B cell (primary cell): ENCODE measurements at regions not wholly inside any gene's neighbourhood (a gene's known extent, or its start where the extent isn't known, plus 50 kb on each side); places are given as distances from the start of the nearest gene placed in this dataset.

ENCODE experiments used
- ATAC-seq: fragments of 200-7000 bp; cut with Tn5 transposase; one replicate; pipeline ENCODE4 v1.10.0; 2021; ENCODE audit warnings: low read depth, mild to moderate bottlenecking, moderate number of reproducible peaks, moderate library complexity
- CTCF ChIA-PET: fragments of 350-600 bp; sonication (Branson Sonifier 250); formaldehyde crosslinking; loops from one replicate; lab custom pipeline; 2021; ENCODE audit warnings: antibody characterized with exemption, inconsistent platforms; lab: Charles Lee
- POLR2A ChIA-PET: fragments of 350-600 bp; sonication (Branson Sonifier 250); formaldehyde crosslinking; loops from one replicate; lab custom pipeline; 2021; ENCODE audit warnings: antibody characterized with exemption; lab: Charles Lee
- DNase-seq: peaks from one replicate; pipeline ENCODE4 v3.0.0; 2013
- H2AFZ ChIP-seq: 2 replicates; pipeline ENCODE4 v1.6.1; 2012; ENCODE audit warnings: mild to moderate bottlenecking, low read depth, low read length; ENCODE audit not compliant: insufficient read depth, poor library complexity, severe bottlenecking
- H3K27ac ChIP-seq, 2 donors: 1 replicate in 1 of 2; 2 replicates in 1 of 2; pipeline ENCODE4 v1.5.1; 2012 to 2013; ENCODE audit warnings: low read length in 2 of 2, mild to moderate bottlenecking in 2 of 2, moderate library complexity in 1 of 2
- H3K27me3 ChIP-seq, 4 experiments: fragments of 200-600 bp in 1 of 4; sonication (generic) in 1 of 4; replicated peaks in 1 of 4; 1 replicate in 2 of 4; 2 replicates in 2 of 4; pipeline versions ENCODE4 v1.6.1 to v1.7.0; 2013 to 2016; ENCODE audit warnings: low read length in 3 of 4, mild to moderate bottlenecking in 2 of 4, mixed read lengths in 1 of 4, moderate library complexity in 1 of 4; ENCODE audit not compliant: insufficient read depth in 4 of 4, control insufficient read depth in 3 of 4; ENCODE audit errors: control extremely low read depth in 1 of 4
- H3K36me3 ChIP-seq, 2 experiments: replicated peaks in 1 of 2; 1 replicate in 1 of 2; 2 replicates in 1 of 2; pipeline versions ENCODE4 v1.6.1 to v1.7.1; 2013; ENCODE audit warnings: low read length in 1 of 2; ENCODE audit not compliant: insufficient read depth in 2 of 2, control insufficient read depth in 1 of 2; ENCODE audit errors: control extremely low read depth in 1 of 2, extremely low read depth in 1 of 2
- H3K4me1 ChIP-seq, 2 donors: fragments of 200-600 bp in 1 of 2; sonication (generic) in 1 of 2; 1 replicate in 1 of 2; 2 replicates in 1 of 2; pipeline versions ENCODE4 v1.5.1 to v1.6.1; 2013 to 2017; ENCODE audit warnings: low read length in 2 of 2; ENCODE audit not compliant: control insufficient read depth in 2 of 2, insufficient read depth in 2 of 2
- H3K4me2 ChIP-seq: replicated peaks from 2 replicates; pipeline ENCODE3; 2012; ENCODE audit warnings: mild to moderate bottlenecking, low read depth, low read length; ENCODE audit not compliant: poor library complexity, severe bottlenecking
- H3K4me3 ChIP-seq, 5 experiments: fragments of 200-600 bp in 1 of 5; sonication (generic) in 1 of 5; 1 replicate in 3 of 5; 2 replicates in 2 of 5; pipeline versions ENCODE4 v1.5.1 to v1.7.0; 2011 to 2016; ENCODE audit warnings: low read length in 4 of 5, mild to moderate bottlenecking in 4 of 5, low read depth in 2 of 5, control low read depth in 1 of 5, moderate library complexity in 1 of 5; ENCODE audit not compliant: insufficient read depth in 1 of 5; ENCODE audit errors: control extremely low read depth in 1 of 5, extremely low read depth in 1 of 5
- H3K79me2 ChIP-seq: fragments of 200-600 bp; sonication (generic); one replicate; pipeline ENCODE4 v1.6.0; 2016; ENCODE audit warnings: low read length; ENCODE audit not compliant: control insufficient read depth, insufficient read depth
- H3K9ac ChIP-seq: fragments of 200-600 bp; sonication (generic); 2 replicates; pipeline ENCODE4 v1.6.1; 2017; ENCODE audit warnings: mild to moderate bottlenecking, low read length, moderate library complexity
- H3K9me3 ChIP-seq, 3 donors: one replicate each; pipeline versions ENCODE4 v1.6.1 to v1.7.1; 2013; ENCODE audit warnings: low read length in 2 of 3; ENCODE audit not compliant: control insufficient read depth in 2 of 3, insufficient read depth in 1 of 3; ENCODE audit errors: control extremely low read depth in 1 of 3
- H4K20me1 ChIP-seq: 2 replicates; pipeline ENCODE4 v1.6.0; 2012; ENCODE audit warnings: mild to moderate bottlenecking, low read length; ENCODE audit not compliant: insufficient read depth, control insufficient read depth, poor library complexity, severe bottlenecking
- H3K27ac Mint-ChIP-seq: one replicate; pipeline ENCODE4 v1.8.0; 2021; ENCODE audit warnings: mixed read lengths
- H3K27me3 Mint-ChIP-seq: one replicate; pipeline ENCODE4 v1.8.0; 2021; ENCODE audit warnings: mixed read lengths
- H3K4me1 Mint-ChIP-seq: one replicate; pipeline ENCODE4 v1.8.0; 2021; ENCODE audit warnings: mixed read lengths
- H3K4me3 Mint-ChIP-seq: one replicate; pipeline ENCODE4 v1.8.0; 2021; ENCODE audit warnings: mixed read lengths
- H3K9me3 Mint-ChIP-seq: one replicate; pipeline ENCODE4 v1.8.0; 2022; ENCODE audit warnings: mixed read lengths; ENCODE audit not compliant: insufficient read depth
- EZH2 ChIP-seq: IDR thresholded peaks from 2 replicates; pipeline ENCODE4 v1.6.1; 2012; ENCODE audit warnings: borderline replicate concordance, low read depth, mild to moderate bottlenecking, moderate library complexity, low read length; ENCODE audit not compliant: insufficient read depth, poor library complexity, severe bottlenecking
- WGBS: methylation state at CpG from one replicate; pipeline ENCODE4 v1.1.5; 2013; ENCODE audit warnings: missing lambda C conversion rate; ENCODE audit not compliant: insufficient coverage; 5-methylcytosine and 5-hydroxymethylcytosine counted together
- intact Hi-C: fragments of 100-400 bp; cut with micrococcal nuclease; formaldehyde crosslinking; loops from one replicate; pipeline ENCODE4 v1.10.0; 2022
- TF ChIP-seq, protein P1 (sequence below): fragments of 200-600 bp; IDR thresholded peaks from one replicate; pipeline ENCODE4 v1.8.0; 2022; ENCODE audit warnings: antibody characterized with exemption, mild to moderate bottlenecking

DNA sequence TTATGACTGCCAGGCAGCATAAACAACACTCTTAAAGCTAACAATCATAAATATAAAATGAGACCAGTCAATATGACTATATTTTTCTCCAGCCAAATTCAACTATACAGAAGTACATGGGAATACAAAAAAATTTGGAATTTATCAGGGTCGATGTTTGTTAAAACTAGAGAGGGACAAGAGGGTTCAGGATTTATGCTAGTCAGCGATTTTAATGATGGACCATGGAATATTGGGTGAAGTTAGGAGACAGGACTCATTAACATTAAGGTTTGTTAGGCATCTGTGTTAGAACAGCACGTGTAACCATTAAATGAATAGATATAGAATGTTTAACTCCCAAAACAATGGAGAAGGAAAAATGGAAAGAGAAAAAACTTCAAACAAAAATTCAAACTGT is 146.2 kb downstream of the SEM1 start:
- no peak for ATAC-seq
- Histone ChIP-seq H3K4me3 (no peak overlapping the region), H3K4me2 (no peak overlapping the region), H3K36me3 (no peaks in the 10 kb centered on the region), H3K79me2 (no peaks in the 10 kb centered on the region), H3K9ac (no peak overlapping the region), H2AFZ (no peak overlapping the region), H3K27me3 (no peaks in the 10 kb centered on the region), H3K9me3 (no peaks in the 10 kb centered on the region), H4K20me1 (no peaks in the 10 kb centered on the region), H3K4me1 (no peaks in the 10 kb centered on the region), H3K27ac (no peak overlapping the region)
- no peak for DNase-seq
- Mint-ChIP-seq H3K9me3 (no peaks in the 10 kb centered on the region), H3K27ac (no peak overlapping the region), H3K27me3 (no peaks in the 10 kb centered on the region), H3K4me3 (no peak overlapping the region), H3K4me1 (no peaks in the 10 kb centered on the region)
- TF ChIP-seq, protein P1, sequence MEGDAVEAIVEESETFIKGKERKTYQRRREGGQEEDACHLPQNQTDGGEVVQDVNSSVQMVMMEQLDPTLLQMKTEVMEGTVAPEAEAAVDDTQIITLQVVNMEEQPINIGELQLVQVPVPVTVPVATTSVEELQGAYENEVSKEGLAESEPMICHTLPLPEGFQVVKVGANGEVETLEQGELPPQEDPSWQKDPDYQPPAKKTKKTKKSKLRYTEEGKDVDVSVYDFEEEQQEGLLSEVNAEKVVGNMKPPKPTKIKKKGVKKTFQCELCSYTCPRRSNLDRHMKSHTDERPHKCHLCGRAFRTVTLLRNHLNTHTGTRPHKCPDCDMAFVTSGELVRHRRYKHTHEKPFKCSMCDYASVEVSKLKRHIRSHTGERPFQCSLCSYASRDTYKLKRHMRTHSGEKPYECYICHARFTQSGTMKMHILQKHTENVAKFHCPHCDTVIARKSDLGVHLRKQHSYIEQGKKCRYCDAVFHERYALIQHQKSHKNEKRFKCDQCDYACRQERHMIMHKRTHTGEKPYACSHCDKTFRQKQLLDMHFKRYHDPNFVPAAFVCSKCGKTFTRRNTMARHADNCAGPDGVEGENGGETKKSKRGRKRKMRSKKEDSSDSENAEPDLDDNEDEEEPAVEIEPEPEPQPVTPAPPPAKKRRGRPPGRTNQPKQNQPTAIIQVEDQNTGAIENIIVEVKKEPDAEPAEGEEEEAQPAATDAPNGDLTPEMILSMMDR = no peak
- TF ChIP-seq EZH2 = no peak
- ChIA-PET POLR2A (no interaction called here), CTCF (no interaction called here)
- 60% methylated on average over 1 of the region's 3 CpGs for WGBS
- intact Hi-C loops = no loop called here

DNA sequence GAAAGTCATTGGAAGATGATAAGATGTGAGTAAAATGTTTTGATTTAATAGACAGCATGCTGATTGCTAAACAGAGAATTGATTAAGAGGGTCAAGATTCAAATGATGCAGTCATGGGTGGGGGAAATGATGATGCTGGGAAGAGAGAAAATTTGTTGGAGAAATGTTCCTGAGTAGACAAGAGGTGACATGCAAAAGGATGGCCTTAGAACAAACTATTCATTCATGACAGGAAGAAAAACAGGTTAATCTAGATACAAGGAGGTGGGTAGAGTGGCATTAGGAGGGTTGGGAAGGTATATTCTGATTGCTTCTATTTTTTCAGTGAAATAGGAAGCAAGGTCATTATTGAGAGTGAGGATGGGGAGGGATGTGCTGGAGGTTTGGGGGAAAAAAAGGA is 146.7 kb downstream of the SEM1 start:
- POLR2A ChIA-PET = no interaction called here
- no peaks in the 10 kb centered on the region for H3K9me3 Mint-ChIP-seq
- no peaks in the 10 kb centered on the region for H3K36me3 ChIP-seq
- H3K4me1 Mint-ChIP-seq = no peaks in the 10 kb centered on the region
- no peak overlapping the region for H3K4me2 ChIP-seq
- TF ChIP-seq EZH2 = no peak
- TF ChIP-seq, protein P1 = no peak
- CTCF ChIA-PET = no interaction called here
- no peak overlapping the region for H3K27ac Mint-ChIP-seq
- no peaks in the 10 kb centered on the region for H3K27me3 Mint-ChIP-seq
- no peak overlapping the region for H3K9ac ChIP-seq
- no peak overlapping the region for H3K4me3 Mint-ChIP-seq
- no peaks in the 10 kb centered on the region for H3K27me3 ChIP-seq
- H3K9me3 ChIP-seq = no peaks in the 10 kb centered on the region
- no peak overlapping the region for H3K4me3 ChIP-seq
- DNase-seq (no peak), ATAC-seq (no peak)
- H2AFZ ChIP-seq = no peak overlapping the region
- no peaks in the 10 kb centered on the region for H3K79me2 ChIP-seq
- no peaks in the 10 kb centered on the region for H3K4me1 ChIP-seq
- intact Hi-C loops = no loop called here
- H3K27ac ChIP-seq = no peak overlapping the region
- H4K20me1 ChIP-seq = no peaks in the 10 kb centered on the region
